ENCODE measurements at regions not wholly inside any gene's neighbourhood (a gene's known extent, or its start where the extent isn't known, plus 50 kb on each side); places are given as distances from the start of the nearest gene placed in this dataset.

GRCh38 chr1:187876775-187877174 lies 1048.0 kb downstream of the PLA2G4A start:
- DNase-seq, result no peak
- no peak overlapping the region for H4K8ac ChIP-seq (ENCODE audit: low read depth, low read length)
- no peak overlapping the region for H2BK120ac ChIP-seq (ENCODE audit: insufficient read depth, low read length, poor library complexity)
- H3K9me3 ChIP-seq (ENCODE audit: insufficient read depth, low read depth, low read length), result no peaks in the 10 kb centered on the region
- H3K4me2 ChIP-seq (ENCODE audit: low read length), result no peak overlapping the region
- no peak overlapping the region for H2AK5ac ChIP-seq (ENCODE audit: low read length)
- H3K9ac ChIP-seq (ENCODE audit: low read length), result no peak overlapping the region
- no peak overlapping the region for H3K27ac ChIP-seq (ENCODE audit: low read depth, low read length)
- H3K18ac ChIP-seq (ENCODE audit: low read length), result no peak overlapping the region
- H3K36me3 ChIP-seq (ENCODE audit: control insufficient read depth in 1 of 2, insufficient read depth in 2 of 2, low read length in 2 of 2), result no peaks in the 10 kb centered on the region
- H3K23ac ChIP-seq (ENCODE audit: low read length), result no peak overlapping the region
- no CpG with 5 or more reads among the region's 2 CpGs for WGBS (ENCODE audit: extremely low coverage, insufficient coverage, insufficient read length)
- H3K27me3 ChIP-seq (ENCODE audit: insufficient read depth, low read length), result no peaks in the 10 kb centered on the region
- H3K79me2 ChIP-seq (ENCODE audit: control insufficient read depth, insufficient read depth, low read length, poor library complexity), result no peaks in the 10 kb centered on the region
- H2AFZ ChIP-seq (ENCODE audit: insufficient read depth, low read length, poor library complexity), result no peak overlapping the region
- H2BK5ac ChIP-seq (ENCODE audit: low read depth, low read length, poor library complexity), result no peak overlapping the region
- H3K79me1 ChIP-seq (ENCODE audit: low read length), result no peaks in the 10 kb centered on the region
- H3K14ac ChIP-seq (ENCODE audit: low read length), result no peak overlapping the region
- no peak overlapping the region for H4K12ac ChIP-seq (ENCODE audit: low read depth, low read length)
- no peak overlapping the region for H3K4ac ChIP-seq (ENCODE audit: low read depth, low read length)
- H2BK12ac ChIP-seq (ENCODE audit: low read length), result no peak overlapping the region
- H3K4me1 ChIP-seq (ENCODE audit: control insufficient read depth in 1 of 2, insufficient read depth in 2 of 2, low read length in 2 of 2), result no peaks in the 10 kb centered on the region
- H3K4me3 ChIP-seq (ENCODE audit: low read depth, low read length), result no peak overlapping the region
- no peak overlapping the region for H4K91ac ChIP-seq (ENCODE audit: low read depth, low read length)

DNA sequence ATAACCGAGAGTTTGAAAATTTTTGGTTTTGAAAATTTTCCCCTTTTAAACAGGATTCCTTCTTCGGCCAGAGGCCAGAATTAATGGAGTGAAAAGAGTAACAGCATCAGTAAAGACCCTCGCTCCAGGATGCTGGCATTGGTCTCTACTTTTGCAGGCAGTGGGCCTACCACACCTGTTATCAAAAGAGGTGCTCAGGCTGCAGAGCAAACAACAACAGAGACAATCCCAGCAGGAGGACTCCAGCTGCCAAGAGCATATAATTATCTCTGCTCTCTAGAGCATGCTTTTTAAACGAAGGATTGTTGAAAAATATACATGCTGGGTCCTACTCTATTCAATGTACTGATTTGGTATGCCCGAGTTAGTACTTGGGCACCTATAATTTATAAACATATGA lies 1048.5 kb downstream of the PLA2G4A start:
- H3K27ac ChIP-seq (ENCODE audit: low read depth, low read length), result no peak overlapping the region

GRCh38 chr1:187878883-187879282 lies 1050.1 kb downstream of the PLA2G4A start:
- no peaks in the 10 kb centered on the region for H3K79me2 ChIP-seq (ENCODE audit: control insufficient read depth, insufficient read depth, low read length, poor library complexity)
- H3K36me3 ChIP-seq (ENCODE audit: control insufficient read depth in 1 of 2, insufficient read depth in 2 of 2, low read length in 2 of 2), result no peaks in the 10 kb centered on the region
- no peak overlapping the region for H4K8ac ChIP-seq (ENCODE audit: low read depth, low read length)
- no peak overlapping the region for H3K9ac ChIP-seq (ENCODE audit: low read length)
- no peak overlapping the region for H2AFZ ChIP-seq (ENCODE audit: insufficient read depth, low read length, poor library complexity)
- H3K4me2 ChIP-seq (ENCODE audit: low read length), result no peak overlapping the region
- H3K27me3 ChIP-seq (ENCODE audit: insufficient read depth, low read length), result no peaks in the 10 kb centered on the region
- DNase-seq, result peak in 1 of 2 donors; percentile 59
- no peak overlapping the region for H3K18ac ChIP-seq (ENCODE audit: low read length)
- H2BK5ac ChIP-seq (ENCODE audit: low read depth, low read length, poor library complexity), result no peak overlapping the region
- H3K23ac ChIP-seq (ENCODE audit: low read length), result no peak overlapping the region
- no peak overlapping the region for H3K4me3 ChIP-seq (ENCODE audit: low read depth, low read length)
- H4K12ac ChIP-seq (ENCODE audit: low read depth, low read length), result no peak overlapping the region
- H2AK5ac ChIP-seq (ENCODE audit: low read length), result no peak overlapping the region
- no peak overlapping the region for H3K4ac ChIP-seq (ENCODE audit: low read depth, low read length)
- no peaks in the 10 kb centered on the region for H3K9me3 ChIP-seq (ENCODE audit: insufficient read depth, low read depth, low read length)
- WGBS (ENCODE audit: extremely low coverage, insufficient coverage, insufficient read length), result no CpG with 5 or more reads among the region's 8 CpGs
- H3K14ac ChIP-seq (ENCODE audit: low read length), result no peak overlapping the region
- no peaks in the 10 kb centered on the region for H3K79me1 ChIP-seq (ENCODE audit: low read length)
- no peak overlapping the region for H4K91ac ChIP-seq (ENCODE audit: low read depth, low read length)
- H3K4me1 ChIP-seq (ENCODE audit: control insufficient read depth in 1 of 2, insufficient read depth in 2 of 2, low read length in 2 of 2), result no peaks in the 10 kb centered on the region
- H2BK120ac ChIP-seq (ENCODE audit: insufficient read depth, low read length, poor library complexity), result no peak overlapping the region
- no peak overlapping the region for H2BK12ac ChIP-seq (ENCODE audit: low read length)
- H3K27ac ChIP-seq (ENCODE audit: low read depth, low read length), result no peak overlapping the region

More for the DNA sequence above, 1048.5 kb downstream of the PLA2G4A start:
- no peaks in the 10 kb centered on the region for H3K9me3 ChIP-seq (ENCODE audit: insufficient read depth, low read depth, low read length)
- no peak overlapping the region for H3K4ac ChIP-seq (ENCODE audit: low read depth, low read length)
- H4K12ac ChIP-seq (ENCODE audit: low read depth, low read length), result no peak overlapping the region
- no CpG with 5 or more reads among the region's 5 CpGs for WGBS (ENCODE audit: extremely low coverage, insufficient coverage, insufficient read length)
- H2AK5ac ChIP-seq (ENCODE audit: low read length), result no peak overlapping the region
- H3K9ac ChIP-seq (ENCODE audit: low read length), result no peak overlapping the region
- H3K27me3 ChIP-seq (ENCODE audit: insufficient read depth, low read length), result no peaks in the 10 kb centered on the region
- no peak overlapping the region for H2AFZ ChIP-seq (ENCODE audit: insufficient read depth, low read length, poor library complexity)
- H2BK12ac ChIP-seq (ENCODE audit: low read length), result no peak overlapping the region
- H3K23ac ChIP-seq (ENCODE audit: low read length), result no peak overlapping the region
- no peaks in the 10 kb centered on the region for H3K79me1 ChIP-seq (ENCODE audit: low read length)
- H3K36me3 ChIP-seq (ENCODE audit: control insufficient read depth in 1 of 2, insufficient read depth in 2 of 2, low read length in 2 of 2), result no peaks in the 10 kb centered on the region
- H3K4me2 ChIP-seq (ENCODE audit: low read length), result no peak overlapping the region
- no peak overlapping the region for H2BK120ac ChIP-seq (ENCODE audit: insufficient read depth, low read length, poor library complexity)
- H4K8ac ChIP-seq (ENCODE audit: low read depth, low read length), result no peak overlapping the region
- no peak overlapping the region for H2BK5ac ChIP-seq (ENCODE audit: low read depth, low read length, poor library complexity)
- DNase-seq, result no peak
- no peak overlapping the region for H3K14ac ChIP-seq (ENCODE audit: low read length)
- no peak overlapping the region for H3K4me3 ChIP-seq (ENCODE audit: low read depth, low read length)
- no peaks in the 10 kb centered on the region for H3K4me1 ChIP-seq (ENCODE audit: control insufficient read depth in 1 of 2, insufficient read depth in 2 of 2, low read length in 2 of 2)
- H4K91ac ChIP-seq (ENCODE audit: low read depth, low read length), result no peak overlapping the region
- no peak overlapping the region for H3K18ac ChIP-seq (ENCODE audit: low read length)
- no peaks in the 10 kb centered on the region for H3K79me2 ChIP-seq (ENCODE audit: control insufficient read depth, insufficient read depth, low read length, poor library complexity)

- Histone ChIP-seq H3K36me3 (ENCODE audit: control insufficient read depth in 1 of 2, insufficient read depth in 2 of 2, low read length in 2 of 2) (no peaks in the 10 kb centered on the region), H3K79me2 (ENCODE audit: control insufficient read depth, insufficient read depth, low read length, poor library complexity) (no peaks in the 10 kb centered on the region), H3K27ac (ENCODE audit: low read depth, low read length) (no peak overlapping the region), H3K4ac (ENCODE audit: low read depth, low read length) (no peak overlapping the region), H2AFZ (ENCODE audit: insufficient read depth, low read length, poor library complexity) (no peak overlapping the region), H3K9ac (ENCODE audit: low read length) (no peak overlapping the region), H4K8ac (ENCODE audit: low read depth, low read length) (no peak overlapping the region), H4K91ac (ENCODE audit: low read depth, low read length) (no peak overlapping the region), H3K27me3 (ENCODE audit: insufficient read depth, low read length) (no peaks in the 10 kb centered on the region), H3K4me1 (ENCODE audit: control insufficient read depth in 1 of 2, insufficient read depth in 2 of 2, low read length in 2 of 2) (no peaks in the 10 kb centered on the region), H3K4me3 (ENCODE audit: low read depth, low read length) (no peak overlapping the region), H2BK120ac (ENCODE audit: insufficient read depth, low read length, poor library complexity) (no peak overlapping the region), H3K79me1 (ENCODE audit: low read length) (no peaks in the 10 kb centered on the region), H2BK5ac (ENCODE audit: low read depth, low read length, poor library complexity) (no peak overlapping the region), H3K9me3 (ENCODE audit: insufficient read depth, low read depth, low read length) (no peaks in the 10 kb centered on the region), H4K12ac (ENCODE audit: low read depth, low read length) (no peak overlapping the region), H3K23ac (ENCODE audit: low read length) (no peak overlapping the region), H3K14ac (ENCODE audit: low read length) (no peak overlapping the region), H3K18ac (ENCODE audit: low read length) (no peak overlapping the region), H2BK12ac (ENCODE audit: low read length) (no peak overlapping the region), H3K4me2 (ENCODE audit: low read length) (no peak overlapping the region), H2AK5ac (ENCODE audit: low read length) (no peak overlapping the region)
- no peak for DNase-seq
- WGBS (ENCODE audit: extremely low coverage, insufficient coverage, insufficient read length), result no CpG with 5 or more reads among the region's 2 CpGs
Observed at GRCh38 chr1:187883356-187883755, 1054.6 kb downstream of the PLA2G4A start.

All from trophoblast cell (in vitro differentiated cells and primary cell).